HepG2 (cell line): ENCODE measurements at regions not wholly inside any gene's neighbourhood (a gene's known extent, or its start where the extent isn't known, plus 50 kb on each side); places are given as distances from the start of the nearest gene placed in this dataset.
A peak's percentile ranks its signal among the peaks of the same experiment; 100 is the strongest.

Experiments used
- CBX2 ChIP-seq, 2 experiments: fragments of 200-600 bp in 1 of 2; sonication (generic); formaldehyde crosslinking in 1 of 2; IDR thresholded peaks; 2 replicates each; pipeline versions ENCODE4 v1.7.0 to v1.8.1; 2018 to 2022; ENCODE audit warnings: low read depth in 2 of 2, low read length in 1 of 2, mild to moderate bottlenecking in 1 of 2, missing genetic modification reagents in 1 of 2
- ESRRA ChIP-seq: sonication (generic); formaldehyde crosslinking; IDR thresholded peaks from 2 replicates; pipeline ENCODE4 v1.5.1; 2020; ENCODE audit warnings: mild to moderate bottlenecking, low read depth, missing genetic modification reagents
- KDM3A ChIP-seq: IDR thresholded peaks from 2 replicates; pipeline ENCODE4 v1.6.1; 2018; ENCODE audit warnings: low read depth, missing compliant biosample characterization
- MED8 ChIP-seq: sonication (generic); formaldehyde crosslinking; IDR thresholded peaks from 2 replicates; pipeline ENCODE4 v1.8.1; 2023; ENCODE audit warnings: mild to moderate bottlenecking, missing genetic modification reagents; ENCODE audit not compliant: insufficient replicate concordance
- NCOR1 ChIP-seq: fragments of 200-600 bp; sonication (generic); IDR thresholded peaks from 2 replicates; pipeline ENCODE4 v1.7.0; 2017; ENCODE audit warnings: antibody characterized with exemption, low read length, borderline replicate concordance
- SMARCC2 ChIP-seq: fragments of 450-650 bp; IDR thresholded peaks from 2 replicates; pipeline ENCODE4 v1.6.1; 2017; ENCODE audit warnings: antibody characterized with exemption, mild to moderate bottlenecking
- ZFYVE20 ChIP-seq: sonication (generic); formaldehyde crosslinking; IDR thresholded peaks from 2 replicates; pipeline ENCODE4 v1.8.0; 2023; ENCODE audit warnings: low read depth, mild to moderate bottlenecking, moderate library complexity, missing genetic modification reagents, borderline replicate concordance
- ZNF20 ChIP-seq: sonication (generic); formaldehyde crosslinking; IDR thresholded peaks from 2 replicates; pipeline ENCODE4 v1.4.0; 2020; ENCODE audit warnings: mild to moderate bottlenecking, moderate library complexity, missing genetic modification reagents
- ZNF558 ChIP-seq: sonication (generic); formaldehyde crosslinking; IDR thresholded peaks from 2 replicates; pipeline ENCODE4 v1.9.0; 2022; ENCODE audit warnings: mild to moderate bottlenecking, missing genetic modification reagents, borderline replicate concordance
- ZNF644 ChIP-seq: IDR thresholded peaks from 2 replicates; pipeline ENCODE4 v1.6.1; 2016; ENCODE audit warnings: low read depth
- ZNF782 ChIP-seq: sonication (generic); formaldehyde crosslinking; IDR thresholded peaks from 2 replicates; pipeline ENCODE4 v1.4.0; 2020; ENCODE audit warnings: missing genetic modification reagents, mild to moderate bottlenecking, borderline replicate concordance
- ZSCAN25 ChIP-seq: sonication (generic); formaldehyde crosslinking; IDR thresholded peaks from 2 replicates; pipeline ENCODE4 v1.8.0; 2022; ENCODE audit warnings: mild to moderate bottlenecking, missing genetic modification reagents
- TF ChIP-seq, protein P1 (sequence below): conservative IDR thresholded peaks from 2 replicates; pipeline ENCODE4 v1.6.1; 2018; ENCODE audit warnings: missing genetic modification reagents
- TF ChIP-seq, protein P2 (sequence below): sonication (generic); formaldehyde crosslinking; IDR thresholded peaks from 2 replicates; pipeline ENCODE4 v1.5.0; 2020; ENCODE audit warnings: mild to moderate bottlenecking, missing genetic modification reagents, borderline replicate concordance
- TF ChIP-seq, protein P3 (sequence below): sonication (generic); formaldehyde crosslinking; IDR thresholded peaks from 2 replicates; pipeline ENCODE4 v1.5.0; 2020; ENCODE audit warnings: mild to moderate bottlenecking, missing genetic modification reagents
- TF ChIP-seq, protein P4 (sequence below): IDR thresholded peaks from 2 replicates; pipeline ENCODE4 v1.6.1; 2016; ENCODE audit warnings: missing genetic modification reagents, missing compliant biosample characterization
- TF ChIP-seq, protein P5 (sequence below): sonication (generic); formaldehyde crosslinking; IDR thresholded peaks from 2 replicates; pipeline ENCODE4 v1.8.0; 2023; ENCODE audit warnings: mild to moderate bottlenecking, missing genetic modification reagents

DNA sequence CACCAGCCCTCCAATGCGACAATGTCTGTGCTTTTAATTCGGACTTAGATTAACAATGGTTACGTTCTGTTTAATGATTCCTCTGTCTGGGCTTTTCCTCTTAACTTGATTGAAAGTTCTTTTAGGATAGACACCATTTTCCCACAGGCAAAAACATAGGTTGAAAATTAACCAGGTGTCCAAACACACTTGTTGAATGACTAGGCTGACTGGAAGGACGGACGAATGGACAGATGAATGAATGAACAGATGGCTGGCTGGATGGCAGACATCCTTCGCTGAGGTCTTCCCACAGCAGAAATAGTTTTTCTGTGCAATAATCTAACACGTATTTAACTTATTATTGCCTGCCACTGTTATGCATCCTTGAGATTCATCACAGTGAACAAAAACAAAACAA, 298.8 kb downstream of the SRBD1 start (continued):
- TF ChIP-seq, protein P1, sequence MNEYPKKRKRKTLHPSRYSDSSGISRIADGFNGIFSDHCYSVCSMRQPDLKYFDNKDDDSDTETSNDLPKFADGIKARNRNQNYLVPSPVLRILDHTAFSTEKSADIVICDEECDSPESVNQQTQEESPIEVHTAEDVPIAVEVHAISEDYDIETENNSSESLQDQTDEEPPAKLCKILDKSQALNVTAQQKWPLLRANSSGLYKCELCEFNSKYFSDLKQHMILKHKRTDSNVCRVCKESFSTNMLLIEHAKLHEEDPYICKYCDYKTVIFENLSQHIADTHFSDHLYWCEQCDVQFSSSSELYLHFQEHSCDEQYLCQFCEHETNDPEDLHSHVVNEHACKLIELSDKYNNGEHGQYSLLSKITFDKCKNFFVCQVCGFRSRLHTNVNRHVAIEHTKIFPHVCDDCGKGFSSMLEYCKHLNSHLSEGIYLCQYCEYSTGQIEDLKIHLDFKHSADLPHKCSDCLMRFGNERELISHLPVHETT (CRISPR knock-in tag) = no peak
- no peak for TF ChIP-seq MED8 (CRISPR knock-in tag)
- TF ChIP-seq SMARCC2 = no peak
- TF ChIP-seq NCOR1 = no peak
- TF ChIP-seq ZSCAN25 (CRISPR knock-in tag) = no peak
- no peak for TF ChIP-seq ZNF782
- TF ChIP-seq KDM3A (CRISPR knock-in tag) = no peak
- TF ChIP-seq ESRRA (CRISPR knock-in tag) = no peak
- TF ChIP-seq, protein P2, sequence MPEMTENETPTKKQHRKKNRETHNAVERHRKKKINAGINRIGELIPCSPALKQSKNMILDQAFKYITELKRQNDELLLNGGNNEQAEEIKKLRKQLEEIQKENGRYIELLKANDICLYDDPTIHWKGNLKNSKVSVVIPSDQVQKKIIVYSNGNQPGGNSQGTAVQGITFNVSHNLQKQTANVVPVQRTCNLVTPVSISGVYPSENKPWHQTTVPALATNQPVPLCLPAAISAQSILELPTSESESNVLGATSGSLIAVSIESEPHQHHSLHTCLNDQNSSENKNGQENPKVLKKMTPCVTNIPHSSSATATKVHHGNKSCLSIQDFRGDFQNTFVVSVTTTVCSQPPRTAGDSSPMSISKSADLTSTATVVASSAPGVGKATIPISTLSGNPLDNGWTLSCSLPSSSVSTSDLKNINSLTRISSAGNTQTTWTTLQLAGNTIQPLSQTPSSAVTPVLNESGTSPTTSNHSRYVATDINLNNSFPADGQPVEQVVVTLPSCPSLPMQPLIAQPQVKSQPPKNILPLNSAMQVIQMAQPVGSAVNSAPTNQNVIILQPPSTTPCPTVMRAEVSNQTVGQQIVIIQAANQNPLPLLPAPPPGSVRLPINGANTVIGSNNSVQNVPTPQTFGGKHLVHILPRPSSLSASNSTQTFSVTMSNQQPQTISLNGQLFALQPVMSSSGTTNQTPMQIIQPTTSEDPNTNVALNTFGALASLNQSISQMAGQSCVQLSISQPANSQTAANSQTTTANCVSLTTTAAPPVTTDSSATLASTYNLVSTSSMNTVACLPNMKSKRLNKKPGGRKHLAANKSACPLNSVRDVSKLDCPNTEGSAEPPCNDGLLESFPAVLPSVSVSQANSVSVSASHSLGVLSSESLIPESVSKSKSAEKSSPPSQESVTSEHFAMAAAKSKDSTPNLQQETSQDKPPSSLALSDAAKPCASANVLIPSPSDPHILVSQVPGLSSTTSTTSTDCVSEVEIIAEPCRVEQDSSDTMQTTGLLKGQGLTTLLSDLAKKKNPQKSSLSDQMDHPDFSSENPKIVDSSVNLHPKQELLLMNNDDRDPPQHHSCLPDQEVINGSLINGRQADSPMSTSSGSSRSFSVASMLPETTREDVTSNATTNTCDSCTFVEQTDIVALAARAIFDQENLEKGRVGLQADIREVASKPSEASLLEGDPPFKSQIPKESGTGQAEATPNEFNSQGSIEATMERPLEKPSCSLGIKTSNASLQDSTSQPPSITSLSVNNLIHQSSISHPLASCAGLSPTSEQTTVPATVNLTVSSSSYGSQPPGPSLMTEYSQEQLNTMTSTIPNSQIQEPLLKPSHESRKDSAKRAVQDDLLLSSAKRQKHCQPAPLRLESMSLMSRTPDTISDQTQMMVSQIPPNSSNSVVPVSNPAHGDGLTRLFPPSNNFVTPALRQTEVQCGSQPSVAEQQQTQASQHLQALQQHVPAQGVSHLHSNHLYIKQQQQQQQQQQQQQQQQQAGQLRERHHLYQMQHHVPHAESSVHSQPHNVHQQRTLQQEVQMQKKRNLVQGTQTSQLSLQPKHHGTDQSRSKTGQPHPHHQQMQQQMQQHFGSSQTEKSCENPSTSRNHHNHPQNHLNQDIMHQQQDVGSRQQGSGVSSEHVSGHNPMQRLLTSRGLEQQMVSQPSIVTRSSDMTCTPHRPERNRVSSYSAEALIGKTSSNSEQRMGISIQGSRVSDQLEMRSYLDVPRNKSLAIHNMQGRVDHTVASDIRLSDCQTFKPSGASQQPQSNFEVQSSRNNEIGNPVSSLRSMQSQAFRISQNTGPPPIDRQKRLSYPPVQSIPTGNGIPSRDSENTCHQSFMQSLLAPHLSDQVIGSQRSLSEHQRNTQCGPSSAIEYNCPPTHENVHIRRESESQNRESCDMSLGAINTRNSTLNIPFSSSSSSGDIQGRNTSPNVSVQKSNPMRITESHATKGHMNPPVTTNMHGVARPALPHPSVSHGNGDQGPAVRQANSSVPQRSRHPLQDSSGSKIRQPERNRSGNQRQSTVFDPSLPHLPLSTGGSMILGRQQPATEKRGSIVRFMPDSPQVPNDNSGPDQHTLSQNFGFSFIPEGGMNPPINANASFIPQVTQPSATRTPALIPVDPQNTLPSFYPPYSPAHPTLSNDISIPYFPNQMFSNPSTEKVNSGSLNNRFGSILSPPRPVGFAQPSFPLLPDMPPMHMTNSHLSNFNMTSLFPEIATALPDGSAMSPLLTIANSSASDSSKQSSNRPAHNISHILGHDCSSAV (CRISPR knock-in tag) = no peak
- no peak for TF ChIP-seq ZNF558 (CRISPR knock-in tag)
- TF ChIP-seq ZNF644 (CRISPR knock-in tag) = peak; percentile 90
- TF ChIP-seq, protein P3, sequence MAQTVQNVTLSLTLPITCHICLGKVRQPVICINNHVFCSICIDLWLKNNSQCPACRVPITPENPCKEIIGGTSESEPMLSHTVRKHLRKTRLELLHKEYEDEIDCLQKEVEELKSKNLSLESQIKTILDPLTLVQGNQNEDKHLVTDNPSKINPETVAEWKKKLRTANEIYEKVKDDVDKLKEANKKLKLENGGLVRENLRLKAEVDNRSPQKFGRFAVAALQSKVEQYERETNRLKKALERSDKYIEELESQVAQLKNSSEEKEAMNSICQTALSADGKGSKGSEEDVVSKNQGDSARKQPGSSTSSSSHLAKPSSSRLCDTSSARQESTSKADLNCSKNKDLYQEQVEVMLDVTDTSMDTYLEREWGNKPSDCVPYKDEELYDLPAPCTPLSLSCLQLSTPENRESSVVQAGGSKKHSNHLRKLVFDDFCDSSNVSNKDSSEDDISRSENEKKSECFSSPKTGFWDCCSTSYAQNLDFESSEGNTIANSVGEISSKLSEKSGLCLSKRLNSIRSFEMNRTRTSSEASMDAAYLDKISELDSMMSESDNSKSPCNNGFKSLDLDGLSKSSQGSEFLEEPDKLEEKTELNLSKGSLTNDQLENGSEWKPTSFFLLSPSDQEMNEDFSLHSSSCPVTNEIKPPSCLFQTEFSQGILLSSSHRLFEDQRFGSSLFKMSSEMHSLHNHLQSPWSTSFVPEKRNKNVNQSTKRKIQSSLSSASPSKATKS (CRISPR knock-in tag) = no peak
- TF ChIP-seq, protein P4, sequence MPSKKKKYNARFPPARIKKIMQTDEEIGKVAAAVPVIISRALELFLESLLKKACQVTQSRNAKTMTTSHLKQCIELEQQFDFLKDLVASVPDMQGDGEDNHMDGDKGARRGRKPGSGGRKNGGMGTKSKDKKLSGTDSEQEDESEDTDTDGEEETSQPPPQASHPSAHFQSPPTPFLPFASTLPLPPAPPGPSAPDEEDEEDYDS (CRISPR knock-in tag) = 0 out of 2 replicates have a peak, but pooled peaks have one; percentile 15
- TF ChIP-seq ZNF20 (CRISPR knock-in tag) = no peak
- TF ChIP-seq, protein P5, sequence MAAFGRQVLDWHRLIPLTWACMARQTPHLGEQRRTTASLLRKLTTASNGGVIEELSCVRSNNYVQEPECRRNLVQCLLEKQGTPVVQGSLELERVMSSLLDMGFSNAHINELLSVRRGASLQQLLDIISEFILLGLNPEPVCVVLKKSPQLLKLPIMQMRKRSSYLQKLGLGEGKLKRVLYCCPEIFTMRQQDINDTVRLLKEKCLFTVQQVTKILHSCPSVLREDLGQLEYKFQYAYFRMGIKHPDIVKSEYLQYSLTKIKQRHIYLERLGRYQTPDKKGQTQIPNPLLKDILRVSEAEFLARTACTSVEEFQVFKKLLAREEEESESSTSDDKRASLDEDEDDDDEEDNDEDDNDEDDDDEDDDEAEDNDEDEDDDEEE (CRISPR knock-in tag) = 0 out of 2 replicates have a peak, but pooled peaks have one; percentile 60
- no peak for TF ChIP-seq CBX2 (IDR thresholded peaks at IDR 0.05; ENCODE audit: low read depth, low read length)
- no peak for TF ChIP-seq CBX2 (CRISPR knock-in tag; IDR thresholded peaks at IDR 0.05; ENCODE audit: low read depth)
- TF ChIP-seq ZFYVE20 (CRISPR knock-in tag) = no peak
